KMS-11 (cell line): ENCODE measurements at regions not wholly inside any gene's neighbourhood (a gene's known extent, or its start where the extent isn't known, plus 50 kb on each side); places are given as distances from the start of the nearest gene placed in this dataset.

ENCODE experiments used
- H2AFZ ChIP-seq: fragments of 200-600 bp; sonication (generic); 2 replicates; pipeline ENCODE4 v1.6.1; 2016; ENCODE audit warnings: antibody characterized with exemption, mixed run types, low read depth
- H3K27ac ChIP-seq: fragments of 200-600 bp; sonication (generic); 2 replicates; pipeline ENCODE4 v1.6.1; 2016; ENCODE audit warnings: mild to moderate bottlenecking, mixed run types
- H3K27me3 ChIP-seq: fragments of 200-600 bp; sonication (generic); 2 replicates; pipeline ENCODE4 v1.6.1; 2017; ENCODE audit warnings: mild to moderate bottlenecking, low read depth, mixed run types, moderate library complexity; ENCODE audit not compliant: insufficient read depth
- H3K36me3 ChIP-seq: fragments of 200-600 bp; sonication (generic); 2 replicates; pipeline ENCODE4 v1.6.1; 2017; ENCODE audit warnings: mild to moderate bottlenecking, mixed run types; ENCODE audit not compliant: insufficient read depth
- H3K4me1 ChIP-seq: fragments of 200-600 bp; sonication (generic); 2 replicates; pipeline ENCODE4 v1.6.1; 2016; ENCODE audit warnings: mild to moderate bottlenecking, low read depth, mixed run types; ENCODE audit not compliant: poor library complexity, severe bottlenecking
- H3K4me2 ChIP-seq: fragments of 200-600 bp; sonication (generic); 2 replicates; pipeline ENCODE4 v1.7.0; 2016; ENCODE audit warnings: mild to moderate bottlenecking, mixed run types
- H3K4me3 ChIP-seq: fragments of 200-600 bp; sonication (generic); IDR thresholded peaks from 2 replicates; pipeline ENCODE4 v1.6.1; 2017; ENCODE audit warnings: low read depth, low read length, mixed read lengths; ENCODE audit not compliant: insufficient read depth
- H3K79me2 ChIP-seq: fragments of 200-600 bp; sonication (generic); 2 replicates; pipeline ENCODE4 v1.6.1; 2016; ENCODE audit warnings: low read depth, mixed run types; ENCODE audit not compliant: insufficient read depth
- H3K9ac ChIP-seq: fragments of 200-600 bp; sonication (generic); 2 replicates; pipeline ENCODE4 v1.6.1; 2016; ENCODE audit warnings: mild to moderate bottlenecking, mixed run types
- H4K20me1 ChIP-seq: fragments of 200-600 bp; sonication (generic); 2 replicates; pipeline ENCODE4 v1.6.1; 2016; ENCODE audit warnings: mild to moderate bottlenecking, mixed run types; ENCODE audit not compliant: insufficient read depth
- CTCF ChIP-seq: fragments of 200-600 bp; sonication (generic); conservative IDR thresholded peaks from 2 replicates; pipeline ENCODE4 v1.6.1; 2017; ENCODE audit warnings: low read depth, mild to moderate bottlenecking, antibody characterized with exemption, low read length, moderate library complexity, mixed read lengths

- H3K9ac ChIP-seq = no peak overlapping the region
- TF ChIP-seq CTCF = no peak
- no peaks in the 10 kb centered on the region for H4K20me1 ChIP-seq
- H2AFZ ChIP-seq = no peak overlapping the region
- H3K79me2 ChIP-seq = no peaks in the 10 kb centered on the region
- H3K27me3 ChIP-seq = no peaks in the 10 kb centered on the region
- no peak overlapping the region for H3K4me3 ChIP-seq
- H3K27ac ChIP-seq = no peak overlapping the region
- no peaks in the 10 kb centered on the region for H3K36me3 ChIP-seq
- H3K4me2 ChIP-seq = no peak overlapping the region
- no peaks in the 10 kb centered on the region for H3K4me1 ChIP-seq
Measured at GRCh38 chr18:5693699-5694294, 150.0 kb upstream of the EPB41L3 start.

GRCh38 chr18:5678779-5679406 lies 135.1 kb upstream of the EPB41L3 start:
- Histone ChIP-seq H3K79me2 (no peaks in the 10 kb centered on the region), H4K20me1 (no peaks in the 10 kb centered on the region), H3K9ac (no peak overlapping the region), H3K4me1 (no peaks in the 10 kb centered on the region), H3K4me2 (no peak overlapping the region), H2AFZ (no peak overlapping the region), H3K27me3 (no peaks in the 10 kb centered on the region), H3K36me3 (no peaks in the 10 kb centered on the region), H3K4me3 (no peak overlapping the region), H3K27ac (no peak overlapping the region)
- no peak for TF ChIP-seq CTCF

GRCh38 chr18:5678278-5678677 lies 134.5 kb upstream of the EPB41L3 start:
- H3K4me2 ChIP-seq = no peak overlapping the region
- H3K9ac ChIP-seq = no peak overlapping the region
- H3K4me1 ChIP-seq = no peaks in the 10 kb centered on the region
- H3K79me2 ChIP-seq = no peaks in the 10 kb centered on the region
- no peaks in the 10 kb centered on the region for H3K27me3 ChIP-seq
- H3K36me3 ChIP-seq = no peaks in the 10 kb centered on the region
- no peak overlapping the region for H2AFZ ChIP-seq
- H3K4me3 ChIP-seq = no peak overlapping the region
- no peak overlapping the region for H3K27ac ChIP-seq
- no peaks in the 10 kb centered on the region for H4K20me1 ChIP-seq
- TF ChIP-seq CTCF = no peak

GRCh38 chr18:5673616-5674015 lies 129.8 kb upstream of the EPB41L3 start:
- no peak for TF ChIP-seq CTCF
- Histone ChIP-seq H3K4me2 (no peak overlapping the region), H2AFZ (no peak overlapping the region), H4K20me1 (no peaks in the 10 kb centered on the region), H3K27ac (no peak overlapping the region), H3K79me2 (no peaks in the 10 kb centered on the region), H3K27me3 (no peaks in the 10 kb centered on the region), H3K36me3 (no peaks in the 10 kb centered on the region), H3K9ac (no peak overlapping the region), H3K4me1 (no peaks in the 10 kb centered on the region), H3K4me3 (no peak overlapping the region)
